ENCODE measurements at regions not wholly inside any gene's neighbourhood (a gene's known extent, or its start where the extent isn't known, plus 50 kb on each side); places are given as distances from the start of the nearest gene placed in this dataset.
"Not testable (repeated sequence)": the region's sequence is repeated elsewhere in the genome, so short reads cannot be mapped to it uniquely, and the experiment has no call there.

DNA sequence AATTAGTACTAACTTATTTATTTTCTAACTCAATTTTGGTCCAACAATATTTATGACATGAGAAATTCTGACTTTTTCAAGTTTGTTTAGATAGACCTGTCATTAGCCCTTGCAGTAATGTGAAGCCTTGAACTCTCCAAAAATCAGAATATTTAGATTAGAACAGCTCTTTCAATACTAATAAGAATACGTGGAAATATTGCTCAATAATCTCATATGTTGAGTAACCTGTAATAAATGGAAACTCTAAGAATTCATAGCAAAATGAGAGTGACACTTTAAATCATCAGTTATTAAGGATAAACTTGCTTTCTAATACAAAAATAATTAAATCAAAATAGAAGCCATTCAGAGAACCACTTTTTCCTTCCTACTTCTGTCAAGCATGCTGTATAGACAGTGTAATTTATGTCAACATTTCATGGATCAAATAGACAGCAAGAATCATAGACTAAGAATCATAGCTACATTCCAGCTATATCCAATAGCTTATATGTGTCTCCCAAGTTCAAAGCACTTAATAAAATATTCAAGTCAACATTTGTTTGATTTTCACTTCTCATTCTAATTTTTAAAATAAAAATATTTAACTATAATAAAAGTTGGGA lies 710.3 kb upstream of the SOX11 start:
- no peak for DNase-seq (ENCODE audit: low read depth in 3 of 3)

DNA sequence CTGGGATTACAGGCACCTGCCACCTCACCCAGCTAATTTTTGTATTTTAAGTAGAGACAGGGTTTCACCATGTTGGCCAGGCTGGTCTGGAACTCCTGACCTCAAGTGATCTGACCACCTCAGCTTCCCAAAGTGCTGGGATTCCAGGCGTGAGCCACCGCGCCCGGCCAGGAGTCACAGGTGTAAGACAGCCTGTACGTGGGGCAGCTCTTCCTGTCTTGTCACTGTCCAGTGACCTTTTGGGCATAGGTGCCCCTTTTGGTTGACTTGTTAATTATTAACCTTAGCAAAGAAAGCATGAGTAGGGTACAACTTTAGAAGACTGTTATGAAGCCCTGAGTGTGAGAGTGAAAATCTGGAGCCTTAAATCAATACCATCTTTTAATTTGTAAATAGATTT lies 703.7 kb upstream of the SOX11 start:
- DNase-seq (ENCODE audit: low read depth in 3 of 3) = not testable (repeated sequence)

DNA sequence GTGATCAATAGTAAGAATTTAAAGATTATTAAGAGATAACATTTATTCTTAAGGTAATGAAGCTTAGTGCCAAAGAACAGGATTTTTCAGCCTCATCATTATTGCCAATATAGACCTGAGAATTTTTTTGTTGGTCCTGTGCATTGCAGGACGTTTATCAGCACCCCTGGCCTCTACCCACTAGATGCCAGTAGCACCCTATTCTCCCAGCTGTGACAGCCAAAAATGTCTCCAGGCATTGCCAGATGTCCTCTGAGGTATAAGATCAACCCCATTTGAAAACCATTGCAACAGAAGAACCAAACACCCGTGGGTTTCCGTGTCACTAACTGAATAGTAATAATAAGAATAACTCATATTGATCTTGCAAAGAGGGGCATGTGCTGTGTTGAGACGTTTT lies 700.0 kb upstream of the SOX11 start:
- DNase-seq (ENCODE audit: low read depth in 3 of 3) = no peak

DNA sequence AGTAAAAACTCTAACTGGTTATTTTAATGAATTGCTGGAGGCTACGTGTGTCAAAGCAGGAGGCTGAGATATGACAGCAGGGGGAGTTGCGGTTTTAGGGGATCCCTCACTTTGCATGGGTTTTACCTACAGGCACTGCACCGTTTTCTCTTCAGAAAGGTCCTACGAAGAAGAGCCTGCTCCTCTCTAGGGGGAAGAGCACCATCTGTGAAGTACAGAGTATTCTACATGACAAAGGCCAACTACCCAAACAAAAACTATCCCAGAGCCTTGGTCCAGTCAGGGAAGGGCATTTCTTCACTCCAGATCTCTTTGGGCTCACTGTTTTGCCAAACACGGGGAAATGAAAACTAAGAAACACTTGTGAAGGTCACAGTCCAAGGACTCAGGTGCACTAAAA lies 696.7 kb upstream of the SOX11 start:
- no peak for DNase-seq (ENCODE audit: low read depth in 3 of 3)

DNA sequence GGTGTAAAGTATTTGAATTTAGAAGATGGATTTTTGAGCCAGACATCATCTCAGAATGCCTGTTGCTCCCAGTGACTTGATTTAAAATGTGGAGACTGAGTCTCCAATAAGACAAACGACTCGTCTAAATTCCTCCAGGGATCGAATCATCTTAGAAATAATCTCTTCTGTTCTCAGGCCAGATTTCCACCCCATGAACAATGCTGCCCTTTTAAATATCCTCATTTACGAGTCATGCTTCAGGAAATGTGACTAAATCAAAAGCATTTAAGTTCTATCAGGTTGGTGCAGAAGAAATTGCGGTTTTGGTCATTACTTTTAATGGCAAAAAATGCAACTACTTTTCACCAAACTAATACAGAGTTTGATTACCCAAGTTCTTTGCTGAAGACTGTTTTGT lies 684.6 kb upstream of the SOX11 start:
- DNase-seq (ENCODE audit: low read depth in 3 of 3) = no peak

DNA sequence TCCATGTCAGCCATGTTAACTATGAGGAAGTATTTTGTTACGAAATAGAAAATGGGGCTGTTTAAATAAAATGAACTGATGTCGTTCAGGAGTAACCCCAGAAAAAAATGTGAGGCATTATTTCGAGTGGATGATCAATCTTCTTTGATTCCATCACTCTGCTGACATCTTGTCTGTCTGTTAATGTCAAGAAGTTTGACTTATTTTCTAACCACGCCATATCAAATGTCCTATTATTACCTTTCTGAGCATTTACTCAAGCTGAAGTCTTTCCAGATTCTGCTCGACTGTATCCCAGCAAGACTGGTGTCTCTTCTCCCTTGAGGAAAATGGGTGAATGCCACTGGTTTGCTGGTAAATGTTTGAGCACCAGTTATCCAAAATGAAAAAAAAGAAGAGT lies 672.9 kb upstream of the SOX11 start:
- no peak for DNase-seq (ENCODE audit: low read depth in 3 of 3)

DNA sequence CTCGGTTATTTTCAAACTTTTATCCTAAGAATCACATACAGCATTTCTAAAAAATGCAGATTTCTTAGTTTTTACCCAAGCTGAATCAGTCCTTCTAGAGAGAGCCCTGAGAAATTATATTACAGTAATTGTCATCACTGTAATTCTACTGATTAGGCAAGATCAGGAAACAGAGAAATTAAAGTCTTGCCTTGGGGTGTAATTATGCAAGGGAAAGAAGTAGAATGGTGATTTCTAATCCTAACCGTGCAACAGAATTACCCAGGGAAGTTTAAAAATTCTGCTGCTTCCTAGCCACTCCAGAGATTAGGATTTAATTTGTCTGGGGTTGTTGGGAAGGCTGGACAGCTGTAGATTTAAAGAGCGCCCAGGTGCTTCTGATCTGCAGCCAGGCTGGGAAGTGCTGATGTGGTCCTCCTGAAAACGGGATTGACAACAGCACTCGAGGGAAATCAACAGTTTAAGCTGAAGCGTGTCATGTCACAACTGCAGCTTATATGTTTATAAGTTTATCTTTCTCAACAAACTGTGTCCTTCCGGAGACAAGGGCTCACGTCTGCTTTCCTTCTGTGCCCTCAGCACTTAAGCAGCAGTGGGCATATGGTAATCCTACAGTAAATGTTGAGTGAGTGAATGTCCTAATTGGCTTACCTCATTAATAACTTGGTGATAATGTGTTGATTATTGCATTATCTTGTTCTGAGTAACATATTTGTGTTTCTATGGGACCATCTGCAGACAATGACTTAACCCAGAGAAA lies 671.9 kb upstream of the SOX11 start:
- no peak for DNase-seq (ENCODE audit: low read depth in 3 of 3)

DNA sequence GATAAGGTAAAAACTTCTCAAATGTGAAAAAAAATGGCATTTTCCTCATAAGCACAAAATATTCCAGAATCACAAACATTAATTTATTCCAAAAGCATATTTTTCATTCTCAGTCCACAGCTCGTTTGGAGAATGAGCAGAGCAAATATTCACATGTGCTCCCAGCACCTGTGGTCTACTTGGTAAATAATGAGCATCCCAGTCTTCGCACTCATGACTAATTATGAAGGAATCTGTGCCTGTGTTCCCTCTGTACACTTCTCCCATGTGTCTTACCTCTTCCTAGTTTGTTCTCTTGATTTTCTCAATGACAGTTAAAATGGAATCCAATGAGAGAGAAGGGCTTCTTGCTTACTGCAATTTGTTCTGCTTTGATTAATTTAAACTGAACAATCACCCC lies 671.0 kb upstream of the SOX11 start:
- no peak for DNase-seq (ENCODE audit: low read depth in 3 of 3)

DNA sequence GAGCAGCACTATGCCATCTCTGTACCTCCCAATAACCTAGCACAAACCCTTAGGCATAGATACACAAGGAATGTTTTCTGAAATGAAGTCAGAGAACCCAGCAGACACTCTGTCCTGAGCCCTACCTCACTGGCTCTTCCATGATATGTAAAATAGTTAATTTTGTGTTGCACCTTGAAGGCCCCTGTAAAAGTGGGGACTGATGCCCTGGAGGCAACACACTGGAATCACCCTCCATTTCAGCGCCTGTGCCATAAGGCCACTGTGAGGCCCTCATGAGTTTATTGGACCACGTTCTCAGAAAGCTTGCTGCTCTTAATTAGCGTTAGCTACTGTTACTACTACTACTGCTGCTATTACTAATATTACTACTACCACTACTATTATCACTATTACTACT lies 670.1 kb upstream of the SOX11 start:
- DNase-seq (ENCODE audit: low read depth in 3 of 3) = no peak

DNA sequence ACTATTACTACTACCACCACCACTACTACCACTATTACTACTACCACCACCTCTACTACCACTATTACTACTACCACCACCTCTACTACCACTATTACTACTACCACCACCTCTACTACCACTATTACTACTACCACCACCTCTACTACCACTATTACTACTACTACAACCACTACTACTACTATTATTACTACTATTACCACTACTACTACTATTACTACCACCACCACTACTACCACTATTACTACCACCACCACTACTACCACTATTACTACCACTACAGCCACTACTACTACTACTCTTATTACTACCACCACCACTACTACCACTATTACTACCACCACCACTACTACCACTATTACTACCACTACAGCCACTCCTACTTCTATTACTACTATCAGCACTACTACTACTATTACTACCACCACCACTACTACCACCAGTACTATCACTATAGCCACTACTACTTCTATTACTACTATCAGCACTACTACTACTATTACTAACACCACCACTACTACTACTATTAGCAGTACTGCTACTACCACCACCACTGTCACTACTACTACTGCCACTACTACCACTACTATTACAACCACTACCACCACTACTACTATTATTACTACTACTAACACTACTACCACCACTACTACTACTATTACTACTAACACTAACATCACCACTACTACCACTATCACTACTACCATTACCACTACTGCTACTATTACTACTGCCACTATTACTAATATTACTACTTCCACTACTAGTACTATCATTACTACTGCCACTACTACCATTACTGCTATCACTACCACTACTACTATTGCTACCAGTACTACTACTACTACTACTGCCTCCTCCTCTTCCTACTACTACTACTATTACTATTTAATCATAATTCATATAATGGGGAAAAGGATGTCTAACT lies 669.2 kb upstream of the SOX11 start:
- DNase-seq (ENCODE audit: low read depth in 3 of 3) = not testable (repeated sequence)

DNA sequence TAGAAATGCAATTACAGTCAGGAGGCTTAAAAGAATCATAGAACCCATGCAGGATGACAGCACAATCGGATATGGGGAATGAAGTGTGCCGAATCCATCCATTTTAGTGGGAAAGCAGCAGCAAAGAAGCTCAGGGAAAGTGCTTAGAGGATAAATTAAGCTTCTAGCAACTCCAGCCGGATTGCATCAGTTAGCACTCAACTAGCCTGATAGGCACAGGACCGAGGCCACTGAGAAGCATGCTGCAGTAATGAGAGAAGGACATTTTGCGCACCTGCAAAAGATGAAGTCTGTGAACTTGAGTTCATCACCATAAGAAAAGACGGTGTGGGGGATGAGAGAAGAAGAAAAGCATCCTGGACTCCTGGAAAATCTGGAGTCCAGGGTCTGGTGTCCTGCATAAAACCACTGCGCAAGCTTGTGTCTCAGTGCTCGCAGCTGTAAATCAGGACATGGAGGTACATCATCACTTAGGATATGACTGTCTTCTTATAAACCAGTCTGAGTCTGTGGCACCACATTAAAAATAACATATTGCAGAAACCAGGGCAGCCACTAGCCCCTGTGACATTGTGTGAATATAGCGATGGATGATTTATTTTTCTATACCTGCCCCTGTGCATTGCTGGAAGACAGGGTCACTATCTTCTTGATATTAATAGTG lies 665.5 kb upstream of the SOX11 start:
- no peak for DNase-seq (ENCODE audit: low read depth in 3 of 3)

DNA sequence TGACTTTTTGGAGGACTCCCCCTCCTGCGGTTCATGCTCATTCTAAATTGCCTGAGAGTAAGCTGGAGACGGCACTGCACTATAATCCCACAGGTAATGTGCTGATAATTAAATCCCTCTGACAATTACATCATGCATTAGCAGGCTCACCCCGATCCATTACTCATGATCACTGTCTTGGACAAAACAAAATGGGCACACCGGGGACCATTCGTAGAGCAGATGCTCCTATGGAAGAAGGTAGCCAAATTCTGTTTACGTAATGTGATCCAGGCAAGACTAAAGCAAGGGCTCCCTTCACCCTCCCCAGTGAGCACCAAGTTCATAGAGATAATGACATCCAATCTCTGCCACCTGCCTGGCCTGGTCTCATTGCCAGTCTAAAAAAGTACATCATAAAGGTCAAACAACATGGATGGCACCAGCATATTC lies 657.1 kb upstream of the SOX11 start:
- DNase-seq (ENCODE audit: low read depth in 3 of 3) = no peak

DNA sequence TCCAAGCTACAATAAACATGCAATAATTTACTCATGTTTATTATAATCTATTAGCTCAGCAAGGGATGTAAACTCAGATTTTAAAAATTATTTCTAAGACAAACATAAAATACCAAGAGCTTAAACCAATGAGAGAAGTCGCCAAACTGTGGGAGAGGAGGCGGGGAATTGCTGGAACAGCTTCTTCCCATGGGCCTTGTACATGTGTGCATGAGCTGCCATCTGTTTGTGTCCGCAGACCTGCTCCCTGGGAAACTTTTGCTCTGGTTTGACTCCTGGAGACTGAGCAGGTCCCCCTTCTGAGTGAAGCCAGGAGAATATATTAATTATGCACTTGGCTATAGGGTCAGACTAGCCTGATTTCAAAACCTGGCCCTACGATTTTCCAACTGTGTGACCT lies 655.9 kb upstream of the SOX11 start:
- DNase-seq (ENCODE audit: low read depth in 3 of 3) = no peak

DNA sequence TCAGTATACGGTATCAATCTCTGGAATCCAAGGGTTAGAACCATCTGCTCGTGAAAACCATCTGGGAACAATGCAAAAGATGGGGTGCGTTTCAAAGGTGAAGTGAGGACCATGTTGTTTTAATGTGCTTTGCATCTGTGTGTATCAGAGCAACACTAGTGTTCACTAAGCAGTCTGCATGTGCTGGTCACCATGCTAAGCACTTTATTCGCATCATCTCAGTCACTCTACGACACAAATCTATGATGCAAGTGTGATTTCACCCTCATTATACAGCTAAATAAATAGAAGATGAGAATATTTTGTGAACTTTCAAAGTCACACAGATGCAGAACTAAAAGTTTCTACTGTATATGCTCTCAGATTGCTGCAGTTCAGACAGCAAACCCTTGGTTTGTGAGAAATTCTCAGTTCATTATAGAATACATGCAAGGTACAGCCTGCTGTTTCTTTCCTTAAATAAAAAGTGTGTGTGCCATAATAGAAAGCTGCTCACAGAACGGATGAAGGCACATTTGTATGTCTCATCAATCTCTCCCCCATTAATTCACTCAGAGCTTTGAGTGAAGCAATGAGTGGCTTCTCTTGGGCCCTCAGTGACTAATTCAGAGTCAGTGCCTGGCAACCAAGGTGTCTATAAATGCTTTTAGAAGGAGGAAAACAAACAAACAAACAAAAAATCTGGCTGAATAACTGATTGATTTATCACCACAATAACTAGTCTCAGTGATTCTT lies 652.8 kb upstream of the SOX11 start:
- no peak for DNase-seq (ENCODE audit: low read depth in 3 of 3)

DNA sequence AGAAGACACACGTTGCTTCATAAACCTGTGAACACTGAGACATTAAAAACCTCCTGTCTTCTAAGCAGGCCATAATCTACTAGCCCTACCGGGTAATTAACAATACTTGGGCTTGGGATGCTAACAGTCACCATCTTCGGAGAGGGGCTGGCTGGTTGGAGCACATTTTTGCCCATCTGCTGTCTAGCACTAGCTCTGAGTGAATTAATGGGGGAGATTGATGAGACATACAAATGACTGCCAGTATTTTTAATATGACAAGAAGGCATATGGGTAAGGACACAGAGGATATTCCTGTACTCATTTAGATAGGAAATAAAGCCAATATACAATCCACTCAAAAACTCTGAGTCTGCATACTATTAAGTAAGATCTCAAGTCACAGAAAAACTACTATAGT lies 651.6 kb upstream of the SOX11 start:
- DNase-seq (ENCODE audit: low read depth in 3 of 3) = no peak

DNA sequence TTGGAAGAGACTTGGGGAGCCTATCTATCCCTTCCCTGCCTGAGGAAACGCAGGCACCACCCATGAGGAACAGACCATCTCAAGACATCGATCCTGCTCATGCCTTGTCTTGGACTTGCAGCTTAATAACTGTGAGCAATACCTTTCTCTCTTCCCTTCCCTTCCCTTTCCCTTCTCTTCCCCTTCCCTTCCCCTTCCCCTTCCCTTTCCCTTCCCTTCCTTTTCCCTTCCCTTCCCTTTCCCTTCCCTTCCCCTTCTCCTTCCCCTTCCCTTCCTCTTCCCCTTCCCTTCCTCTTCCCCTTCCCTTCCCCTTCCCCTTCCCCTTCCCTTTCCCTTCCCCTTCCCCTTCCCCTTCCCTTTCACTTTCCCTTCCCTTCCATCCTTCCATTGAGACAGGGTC lies 650.7 kb upstream of the SOX11 start:
- no peak for DNase-seq (ENCODE audit: low read depth in 3 of 3)

DNA sequence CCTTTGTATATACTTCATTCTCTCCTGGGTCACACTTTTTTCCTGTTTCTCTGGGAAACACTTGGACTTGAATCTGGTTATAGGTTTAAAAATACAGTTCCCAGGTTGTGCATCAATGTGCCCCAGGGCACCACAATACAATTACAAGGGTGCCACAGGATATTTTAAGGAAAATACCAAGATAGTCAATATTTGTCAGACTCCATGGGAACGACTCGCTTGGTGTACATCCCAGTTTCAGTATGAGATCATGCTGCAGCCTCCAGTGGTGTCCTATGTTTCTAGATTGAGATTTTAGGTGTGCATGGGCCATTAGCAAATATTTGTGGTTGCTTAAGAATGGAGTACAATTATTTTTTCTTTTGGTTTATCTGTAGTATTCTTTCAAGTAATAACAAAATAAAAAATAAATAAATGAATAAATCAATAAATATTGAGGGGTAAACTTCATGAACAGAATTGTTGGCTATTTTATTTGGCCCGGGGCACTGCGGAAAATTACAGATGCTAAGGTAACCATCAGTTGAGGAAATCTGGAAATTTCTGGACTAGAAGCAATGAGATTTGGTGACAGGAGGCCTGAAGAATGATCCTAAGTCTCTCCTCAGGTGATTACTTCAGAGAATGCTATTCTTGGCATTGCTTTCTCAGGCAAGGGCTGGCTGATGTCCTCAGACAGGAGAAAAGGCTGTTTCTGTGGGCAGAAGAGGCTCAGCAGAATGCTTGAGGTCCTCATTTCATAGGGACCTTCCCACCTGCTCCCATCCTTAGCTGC lies 649.3 kb upstream of the SOX11 start:
- DNase-seq (ENCODE audit: low read depth in 3 of 3) = no peak

DNA sequence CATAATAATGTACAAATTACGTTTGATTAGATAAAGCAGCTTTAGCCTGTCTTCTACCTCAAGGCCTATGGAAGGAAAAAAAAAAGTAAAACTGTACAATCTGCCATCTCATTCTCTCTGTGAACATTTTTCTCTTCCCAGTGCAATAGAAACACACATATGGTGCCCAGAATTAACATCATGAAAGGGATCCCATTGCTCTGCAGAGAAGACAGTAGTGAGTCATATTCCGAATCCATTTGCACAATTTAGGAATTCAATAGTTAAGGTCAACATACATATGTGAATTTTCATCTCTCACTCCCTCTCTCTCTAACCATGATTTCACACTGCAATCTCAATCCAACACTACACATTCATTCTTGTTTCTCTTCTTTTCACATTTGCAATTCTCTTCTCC lies 640.9 kb upstream of the SOX11 start:
- no peak for DNase-seq (ENCODE audit: low read depth in 3 of 3)

DNA sequence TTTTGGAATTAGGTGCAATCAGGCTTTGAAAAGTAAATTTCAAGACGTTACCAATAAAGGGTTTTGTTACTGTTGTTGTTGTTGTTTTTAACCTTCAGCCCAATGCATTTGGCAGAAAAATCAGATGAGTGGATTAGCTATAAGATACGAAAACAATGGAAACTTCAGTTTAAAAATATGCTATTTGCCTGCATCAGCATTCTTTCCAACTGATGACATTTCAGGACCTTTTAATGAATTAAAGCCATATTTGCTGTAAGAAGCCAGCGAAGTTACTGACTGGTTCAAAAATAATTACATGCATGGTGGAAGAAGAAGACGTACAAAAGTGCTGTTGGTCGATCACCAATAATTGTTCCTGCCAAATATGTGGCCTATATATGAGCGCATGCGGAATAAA lies 639.3 kb upstream of the SOX11 start:
- DNase-seq (ENCODE audit: low read depth in 3 of 3) = no peak

DNA sequence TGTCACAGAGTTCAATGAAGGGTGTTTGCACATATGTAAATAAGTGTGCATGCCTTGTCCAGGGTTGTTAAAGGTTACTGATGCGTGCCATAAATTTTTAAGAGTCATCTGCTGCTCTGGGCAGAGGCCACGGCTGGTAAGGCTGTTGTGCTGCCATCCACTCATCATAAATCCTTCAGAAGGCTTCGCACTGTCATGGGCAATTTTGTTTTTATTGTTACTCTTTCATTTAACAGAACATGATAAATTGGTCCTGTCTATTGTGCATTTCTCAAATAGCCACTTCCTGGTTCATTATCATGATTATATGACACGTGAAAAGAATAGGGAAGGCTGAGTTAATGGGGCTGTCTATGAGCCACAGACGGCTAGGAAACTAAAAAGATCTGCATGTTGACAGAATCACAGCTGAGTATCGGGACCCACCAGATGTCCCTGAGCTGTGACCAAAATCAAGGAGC lies 634.3 kb upstream of the SOX11 start:
- DNase-seq (ENCODE audit: low read depth in 3 of 3) = no peak

DNA sequence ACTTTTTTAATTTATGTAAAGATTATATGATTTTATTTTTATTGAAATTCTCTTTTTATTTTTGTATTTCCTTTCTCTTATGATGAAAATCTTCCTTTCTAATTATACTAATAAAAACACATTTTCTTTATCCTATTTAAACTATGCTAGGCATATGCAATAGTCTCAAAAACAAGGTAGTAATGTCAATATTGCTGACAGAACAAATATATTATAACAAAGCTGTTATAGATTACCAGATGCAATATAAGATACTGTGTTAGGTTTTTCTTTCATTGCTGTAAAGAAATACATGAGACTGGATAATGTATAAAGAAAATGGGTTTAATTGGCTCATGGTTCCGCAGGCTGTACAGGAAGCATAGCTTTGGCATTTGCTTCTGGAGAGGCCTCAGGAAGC lies 631.2 kb upstream of the SOX11 start:
- DNase-seq (ENCODE audit: low read depth in 3 of 3) = no peak
